Endothelial cell (in vitro differentiated cells): ENCODE measurements at regions not wholly inside any gene's neighbourhood (a gene's known extent, or its start where the extent isn't known, plus 50 kb on each side); places are given as distances from the start of the nearest gene placed in this dataset.
"Not testable (repeated sequence)": the region's sequence is repeated elsewhere in the genome, so short reads cannot be mapped to it uniquely, and the experiment has no call there.

Experiments used
- DNase-seq: peaks from one replicate; pipeline ENCODE4 v3.0.0; 2021; ENCODE audit warnings: low spot score
- H3K27ac Mint-ChIP-seq: one replicate; pipeline ENCODE4 v1.8.0; 2021; ENCODE audit warnings: mixed read lengths, inconsistent platforms; ENCODE audit not compliant: unreplicated experiment
- H3K27me3 Mint-ChIP-seq: one replicate; pipeline ENCODE4 v1.8.0; 2021; ENCODE audit warnings: mild to moderate bottlenecking, moderate library complexity, mixed read lengths, inconsistent platforms; ENCODE audit not compliant: unreplicated experiment
- H3K36me3 Mint-ChIP-seq: one replicate; pipeline ENCODE4 v1.8.0; 2021; ENCODE audit warnings: mild to moderate bottlenecking, low read depth, mixed read lengths, inconsistent platforms; ENCODE audit not compliant: unreplicated experiment
- H3K4me1 Mint-ChIP-seq: one replicate; pipeline ENCODE4 v1.8.0; 2021; ENCODE audit warnings: mild to moderate bottlenecking, mixed read lengths, inconsistent platforms; ENCODE audit not compliant: unreplicated experiment
- H3K4me3 Mint-ChIP-seq: one replicate; pipeline ENCODE4 v1.8.0; 2021; ENCODE audit warnings: mild to moderate bottlenecking, mixed read lengths, inconsistent platforms; ENCODE audit not compliant: unreplicated experiment
- H3K9me3 Mint-ChIP-seq: one replicate; pipeline ENCODE4 v1.8.0; 2021; ENCODE audit warnings: mixed read lengths, inconsistent platforms; ENCODE audit not compliant: unreplicated experiment
- TF ChIP-seq, protein P1 (sequence below): fragments of 200-600 bp; sonication (generic); IDR thresholded peaks from one replicate; pipeline ENCODE4 v1.5.0; 2021; ENCODE audit warnings: antibody characterized with exemption; ENCODE audit not compliant: unreplicated experiment

- Mint-ChIP-seq H3K36me3 (no peaks in the 10 kb centered on the region), H3K27me3 (peaks cover 3% of the 10 kb centered on the region), H3K27ac (no peak overlapping the region), H3K4me3 (no peak overlapping the region), H3K9me3 (no peaks in the 10 kb centered on the region), H3K4me1 (no peaks in the 10 kb centered on the region)
- TF ChIP-seq, protein P1, sequence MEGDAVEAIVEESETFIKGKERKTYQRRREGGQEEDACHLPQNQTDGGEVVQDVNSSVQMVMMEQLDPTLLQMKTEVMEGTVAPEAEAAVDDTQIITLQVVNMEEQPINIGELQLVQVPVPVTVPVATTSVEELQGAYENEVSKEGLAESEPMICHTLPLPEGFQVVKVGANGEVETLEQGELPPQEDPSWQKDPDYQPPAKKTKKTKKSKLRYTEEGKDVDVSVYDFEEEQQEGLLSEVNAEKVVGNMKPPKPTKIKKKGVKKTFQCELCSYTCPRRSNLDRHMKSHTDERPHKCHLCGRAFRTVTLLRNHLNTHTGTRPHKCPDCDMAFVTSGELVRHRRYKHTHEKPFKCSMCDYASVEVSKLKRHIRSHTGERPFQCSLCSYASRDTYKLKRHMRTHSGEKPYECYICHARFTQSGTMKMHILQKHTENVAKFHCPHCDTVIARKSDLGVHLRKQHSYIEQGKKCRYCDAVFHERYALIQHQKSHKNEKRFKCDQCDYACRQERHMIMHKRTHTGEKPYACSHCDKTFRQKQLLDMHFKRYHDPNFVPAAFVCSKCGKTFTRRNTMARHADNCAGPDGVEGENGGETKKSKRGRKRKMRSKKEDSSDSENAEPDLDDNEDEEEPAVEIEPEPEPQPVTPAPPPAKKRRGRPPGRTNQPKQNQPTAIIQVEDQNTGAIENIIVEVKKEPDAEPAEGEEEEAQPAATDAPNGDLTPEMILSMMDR, result no peak
- DNase-seq, result no peak
Measured at GRCh38 chr18:33826151-33826550, 248.1 kb downstream of the ASXL3 start.

DNA sequence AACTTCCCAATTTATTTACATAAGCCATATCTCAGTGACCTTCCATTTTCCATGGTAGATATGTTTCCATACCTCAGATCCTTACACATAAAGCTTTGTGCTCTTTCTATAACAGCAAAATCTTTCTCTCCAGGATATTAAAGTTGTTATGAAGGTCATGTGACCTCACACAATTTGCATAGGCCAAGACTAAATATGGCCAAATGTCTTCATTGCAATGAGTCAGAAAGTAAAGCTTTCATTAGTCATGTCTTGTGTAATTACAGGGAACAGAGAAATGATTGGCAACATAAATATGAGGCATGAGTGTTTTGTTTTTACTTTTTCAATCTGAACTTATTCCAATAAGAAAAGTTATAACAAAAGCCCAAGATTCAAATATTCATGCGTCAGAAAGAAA is 243.5 kb downstream of the ASXL3 start:
- TF ChIP-seq, protein P1, result no peak
- no peak for DNase-seq
- H3K4me1 Mint-ChIP-seq, result no peaks in the 10 kb centered on the region
- H3K36me3 Mint-ChIP-seq, result no peaks in the 10 kb centered on the region
- H3K27ac Mint-ChIP-seq, result no peak overlapping the region
- no peaks in the 10 kb centered on the region for H3K9me3 Mint-ChIP-seq
- no peak overlapping the region for H3K4me3 Mint-ChIP-seq
- peaks cover 2% of the 10 kb centered on the region for H3K27me3 Mint-ChIP-seq

DNA sequence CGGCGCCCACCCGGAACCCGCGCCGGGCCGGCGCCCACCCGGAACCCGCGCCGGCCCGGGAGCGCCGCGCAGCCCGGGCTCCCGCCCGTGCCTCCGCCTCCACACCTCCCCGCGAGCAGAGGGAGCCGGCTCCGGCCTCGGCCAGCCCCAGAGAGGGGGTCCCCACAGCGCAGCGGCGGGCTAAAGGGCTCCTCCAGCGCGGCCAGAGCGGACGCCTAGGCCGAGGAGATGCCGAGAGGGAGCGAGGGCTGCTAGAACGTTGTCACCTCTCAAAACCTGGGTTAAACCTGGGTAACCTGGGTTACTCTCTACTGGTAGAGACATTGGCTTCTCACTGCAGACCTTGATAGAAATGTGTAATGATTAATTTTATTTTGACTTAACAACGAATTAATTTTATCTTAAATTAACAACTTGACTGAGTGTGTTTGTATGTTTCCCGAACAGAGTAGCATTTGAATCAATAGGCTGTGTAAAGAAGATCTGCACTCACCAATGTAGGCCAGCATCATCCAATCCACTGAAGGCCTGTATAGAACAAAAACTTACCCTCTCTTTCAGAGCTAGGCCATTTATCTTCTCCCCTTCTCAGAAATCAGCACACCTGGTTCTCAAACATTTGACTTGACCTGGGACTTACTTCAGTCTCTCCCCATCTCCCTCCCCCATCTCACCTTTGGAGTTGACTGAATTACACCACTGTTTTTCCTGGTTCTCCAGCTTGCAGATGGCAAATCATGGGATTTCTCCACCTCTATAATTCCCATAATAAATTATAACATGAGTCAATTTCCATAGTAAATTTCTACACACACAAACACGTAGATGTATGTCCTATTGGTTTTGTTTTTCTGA is 242.7 kb downstream of the ASXL3 start:
- H3K27me3 Mint-ChIP-seq, result peaks cover 2% of the 10 kb centered on the region
- no peak for DNase-seq
- H3K36me3 Mint-ChIP-seq, result no peaks in the 10 kb centered on the region

GRCh38 chr18:33819692-33820343 is 241.8 kb downstream of the ASXL3 start:
- H3K27me3 Mint-ChIP-seq, H3K9me3 Mint-ChIP-seq, H3K4me3 Mint-ChIP-seq, DNase-seq, H3K27ac Mint-ChIP-seq, H3K36me3 Mint-ChIP-seq, H3K4me1 Mint-ChIP-seq: not testable (repeated sequence)

More for the DNA sequence above, 242.7 kb downstream of the ASXL3 start:
- Mint-ChIP-seq H3K27ac (no peak overlapping the region), H3K4me1 (no peaks in the 10 kb centered on the region), H3K9me3 (no peaks in the 10 kb centered on the region), H3K4me3 (no peak overlapping the region)
- TF ChIP-seq, protein P1, result no peak

DNA sequence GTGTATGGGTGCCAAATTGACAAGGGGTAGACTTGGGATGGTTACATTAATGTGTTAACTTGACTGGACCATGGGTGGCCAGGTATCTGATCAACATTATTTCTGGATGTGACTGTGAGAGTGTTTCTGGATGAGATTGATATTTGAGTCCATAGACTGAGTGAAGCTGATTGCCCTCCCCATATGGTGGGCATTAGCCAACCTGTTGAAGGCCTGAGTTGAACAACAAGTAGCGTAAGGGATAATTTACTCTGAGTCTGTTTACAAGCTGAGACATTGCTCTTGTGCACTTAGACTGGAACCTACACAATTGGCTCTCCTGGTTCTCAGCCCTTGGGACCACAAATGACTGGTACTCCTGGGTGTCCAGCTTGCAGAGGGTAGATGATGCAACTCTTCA is 240.1 kb downstream of the ASXL3 start:
- no peaks in the 10 kb centered on the region for H3K36me3 Mint-ChIP-seq
- DNase-seq, result no peak
- H3K4me3 Mint-ChIP-seq, result no peak overlapping the region
- TF ChIP-seq, protein P1, result no peak
- no peaks in the 10 kb centered on the region for H3K9me3 Mint-ChIP-seq
- no peak overlapping the region for H3K27ac Mint-ChIP-seq
- H3K4me1 Mint-ChIP-seq, result no peaks in the 10 kb centered on the region
- peaks cover 2% of the 10 kb centered on the region for H3K27me3 Mint-ChIP-seq
